Lower lobe of right lung (tissue), 2 donors: ENCODE measurements at regions not wholly inside any gene's neighbourhood (a gene's known extent, or its start where the extent isn't known, plus 50 kb on each side); places are given as distances from the start of the nearest gene placed in this dataset.

Experiments
- ATAC-seq, 2 donors: fragments of 200-7000 bp; cut with Tn5 transposase; one replicate each; pipeline ENCODE4 v1.9.1; 2020 to 2022; ENCODE audit warnings: mild to moderate bottlenecking in 2 of 2, moderate library complexity in 2 of 2
- DNase-seq: peaks from one replicate; pipeline ENCODE4 v3.0.0-alpha.2; 2020
- H3K27ac ChIP-seq: fragments of 200-600 bp; one replicate; pipeline ENCODE4 v1.8.0; 2022
- H3K27me3 ChIP-seq: fragments of 200-600 bp; one replicate; pipeline ENCODE4 v1.8.0; 2022; ENCODE audit warnings: low read depth
- H3K36me3 ChIP-seq: fragments of 200-600 bp; one replicate; pipeline ENCODE4 v1.8.0; 2022; ENCODE audit warnings: mild to moderate bottlenecking
- H3K4me1 ChIP-seq: fragments of 200-600 bp; one replicate; pipeline ENCODE4 v1.8.0; 2022
- H3K4me3 ChIP-seq: fragments of 200-600 bp; one replicate; pipeline ENCODE4 v1.8.0; 2022; ENCODE audit warnings: mild to moderate bottlenecking
- H3K9me3 ChIP-seq: fragments of 200-600 bp; one replicate; pipeline ENCODE4 v1.8.0; 2022
- intact Hi-C: fragments of 100-400 bp; cut with DNase I; formaldehyde crosslinking; loops from one replicate; pipeline ENCODE4 v1.11.0; 2022
- TF ChIP-seq, protein P1 (sequence below): fragments of 200-600 bp; IDR thresholded peaks from one replicate; pipeline ENCODE4 v1.8.0; 2022; ENCODE audit warnings: antibody characterized with exemption, mild to moderate bottlenecking
- donor health status: DM: no; HTN: yes; CAD: no; lungs with severe emphysema.

GRCh38 chr5:56343988-56344387, 110.9 kb upstream of the ANKRD55 start:
- intact Hi-C loops: no loop called here
- H3K36me3 ChIP-seq: no peaks in the 10 kb centered on the region
- no peak overlapping the region for H3K4me3 ChIP-seq
- no peaks in the 10 kb centered on the region for H3K4me1 ChIP-seq
- TF ChIP-seq, protein P1, sequence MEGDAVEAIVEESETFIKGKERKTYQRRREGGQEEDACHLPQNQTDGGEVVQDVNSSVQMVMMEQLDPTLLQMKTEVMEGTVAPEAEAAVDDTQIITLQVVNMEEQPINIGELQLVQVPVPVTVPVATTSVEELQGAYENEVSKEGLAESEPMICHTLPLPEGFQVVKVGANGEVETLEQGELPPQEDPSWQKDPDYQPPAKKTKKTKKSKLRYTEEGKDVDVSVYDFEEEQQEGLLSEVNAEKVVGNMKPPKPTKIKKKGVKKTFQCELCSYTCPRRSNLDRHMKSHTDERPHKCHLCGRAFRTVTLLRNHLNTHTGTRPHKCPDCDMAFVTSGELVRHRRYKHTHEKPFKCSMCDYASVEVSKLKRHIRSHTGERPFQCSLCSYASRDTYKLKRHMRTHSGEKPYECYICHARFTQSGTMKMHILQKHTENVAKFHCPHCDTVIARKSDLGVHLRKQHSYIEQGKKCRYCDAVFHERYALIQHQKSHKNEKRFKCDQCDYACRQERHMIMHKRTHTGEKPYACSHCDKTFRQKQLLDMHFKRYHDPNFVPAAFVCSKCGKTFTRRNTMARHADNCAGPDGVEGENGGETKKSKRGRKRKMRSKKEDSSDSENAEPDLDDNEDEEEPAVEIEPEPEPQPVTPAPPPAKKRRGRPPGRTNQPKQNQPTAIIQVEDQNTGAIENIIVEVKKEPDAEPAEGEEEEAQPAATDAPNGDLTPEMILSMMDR: no peak
- H3K9me3 ChIP-seq: no peaks in the 10 kb centered on the region
- DNase-seq: no peak
- no peak for ATAC-seq
- H3K27me3 ChIP-seq: no peaks in the 10 kb centered on the region
- no peak overlapping the region for H3K27ac ChIP-seq

DNA sequence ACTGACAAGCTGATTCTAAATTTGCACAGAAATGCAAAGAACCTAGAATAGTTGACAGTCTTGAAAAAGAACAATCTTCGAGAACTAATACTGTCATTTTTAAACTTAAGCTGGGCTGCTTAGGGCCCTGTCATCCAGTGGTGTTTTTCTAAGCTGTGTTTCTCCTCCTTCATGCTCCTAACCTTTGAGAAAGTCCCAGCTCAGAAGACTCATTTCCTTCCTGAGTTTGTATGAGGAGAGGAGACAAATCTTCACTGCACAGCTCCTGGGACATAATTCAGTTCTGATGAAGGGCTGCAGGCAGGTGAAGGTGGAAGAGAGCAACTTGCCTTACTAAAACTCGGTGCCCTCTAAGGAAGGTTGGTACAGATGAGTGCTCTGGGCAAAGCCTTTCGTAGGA, 109.5 kb upstream of the ANKRD55 start:
- intact Hi-C loops: no loop called here
- no peaks in the 10 kb centered on the region for H3K27me3 ChIP-seq
- no peak for DNase-seq
- H3K4me3 ChIP-seq: no peak overlapping the region
- H3K4me1 ChIP-seq: no peaks in the 10 kb centered on the region
- H3K27ac ChIP-seq: no peak overlapping the region
- H3K9me3 ChIP-seq: no peaks in the 10 kb centered on the region
- TF ChIP-seq, protein P1: no peak
- no peaks in the 10 kb centered on the region for H3K36me3 ChIP-seq
- ATAC-seq: no peak

DNA sequence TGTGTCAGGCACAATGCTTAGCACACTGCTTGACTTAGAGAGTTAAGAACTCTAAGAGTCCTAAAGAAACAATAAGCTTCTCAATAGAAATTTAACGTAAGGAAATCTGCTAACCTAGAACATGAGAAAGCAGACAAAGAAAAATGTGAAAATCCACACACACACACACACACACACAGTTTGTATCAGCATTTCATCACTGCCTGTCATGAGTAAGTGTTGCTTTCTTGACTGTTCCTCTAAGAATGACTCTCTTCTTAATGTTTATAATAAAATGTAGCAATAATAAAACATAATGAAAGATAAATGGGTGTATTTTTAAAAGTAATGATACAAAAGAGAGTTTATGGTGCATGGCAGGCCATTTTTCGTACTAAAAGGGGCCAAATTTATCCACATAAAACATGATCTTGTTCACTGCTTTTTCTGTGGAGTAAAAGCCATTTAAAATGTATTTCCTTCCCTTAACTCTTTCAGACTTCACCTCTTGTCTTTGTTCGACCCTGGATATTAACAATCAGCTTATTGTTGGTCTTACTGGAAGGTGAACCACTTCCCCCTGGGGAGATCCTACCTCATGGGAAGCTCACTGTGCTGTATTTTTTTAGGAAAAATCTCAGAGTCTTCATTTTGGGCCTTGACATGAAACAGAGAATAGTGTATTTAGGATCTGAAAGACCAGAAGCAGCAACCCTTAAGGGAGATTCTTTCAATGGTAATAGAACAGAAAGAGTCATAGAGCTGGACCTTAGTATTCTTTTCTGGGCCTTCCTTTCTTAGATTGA, 107.3 kb upstream of the ANKRD55 start:
- no peak for ATAC-seq
- intact Hi-C loops: no loop called here

GRCh38 chr5:56339732-56340131, 106.6 kb upstream of the ANKRD55 start:
- no peak for ATAC-seq
- TF ChIP-seq, protein P1: no peak
- H3K4me3 ChIP-seq: no peak overlapping the region

More for the DNA sequence above, 107.3 kb upstream of the ANKRD55 start:
- H3K27ac ChIP-seq: no peak overlapping the region
- TF ChIP-seq, protein P1: no peak
- H3K4me3 ChIP-seq: no peak overlapping the region
- H3K4me1 ChIP-seq: no peaks in the 10 kb centered on the region
- H3K9me3 ChIP-seq: peaks cover 1% of the 10 kb centered on the region
- H3K27me3 ChIP-seq: no peaks in the 10 kb centered on the region
- no peaks in the 10 kb centered on the region for H3K36me3 ChIP-seq
- DNase-seq: no peak

DNA sequence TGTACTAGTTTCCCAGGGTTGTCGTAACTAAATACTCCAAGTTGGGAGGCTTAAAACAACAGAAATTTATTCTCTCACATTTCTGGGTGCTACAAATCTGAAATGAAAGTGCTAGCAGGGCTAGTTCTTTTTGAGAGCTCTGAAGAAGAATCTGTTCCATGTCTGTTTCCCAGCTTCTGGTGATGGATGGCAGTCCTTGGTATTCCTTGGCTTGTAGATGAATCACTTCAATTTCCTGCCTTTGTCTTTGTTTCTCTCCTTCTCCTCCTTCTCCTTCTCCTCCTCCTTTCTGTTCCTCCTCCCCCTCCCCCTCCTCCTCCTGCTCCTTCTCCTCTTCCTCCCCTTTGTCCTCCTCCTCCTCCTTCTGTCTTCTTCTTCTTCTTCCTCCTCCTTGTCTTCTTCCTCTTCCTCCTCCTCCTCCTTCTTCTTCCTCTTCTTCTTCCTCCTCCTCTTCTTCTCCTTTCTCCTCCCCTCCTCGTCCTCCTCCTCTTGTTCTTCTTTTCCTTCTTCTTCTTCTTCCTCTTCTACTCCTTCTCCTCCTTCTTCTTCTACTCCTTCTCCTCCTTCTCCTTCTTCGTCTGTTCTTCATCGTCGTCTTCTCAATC, 104.7 kb upstream of the ANKRD55 start:
- Histone ChIP-seq H3K9me3 (peaks cover 4% of the 10 kb centered on the region), H3K36me3 (no peaks in the 10 kb centered on the region), H3K27ac (no peak overlapping the region), H3K4me1 (no peaks in the 10 kb centered on the region), H3K4me3 (no peak overlapping the region), H3K27me3 (no peaks in the 10 kb centered on the region)
- ATAC-seq (no peak), DNase-seq (no peak)
- intact Hi-C loops: no loop called here
- TF ChIP-seq, protein P1: no peak

More at GRCh38 chr5:56339732-56340131, 106.6 kb upstream of the ANKRD55 start:
- no peak for DNase-seq
- H3K27me3 ChIP-seq: no peaks in the 10 kb centered on the region
- intact Hi-C loops: no loop called here
- H3K4me1 ChIP-seq: no peaks in the 10 kb centered on the region
- peaks cover 4% of the 10 kb centered on the region for H3K9me3 ChIP-seq
- H3K27ac ChIP-seq: no peak overlapping the region
- H3K36me3 ChIP-seq: no peaks in the 10 kb centered on the region
